GM19351 (cell line): ENCODE measurements at regions not wholly inside any gene's neighbourhood (a gene's known extent, or its start where the extent isn't known, plus 50 kb on each side); places are given as distances from the start of the nearest gene placed in this dataset.

ENCODE experiments used
- ATAC-seq: cut with Tn5 transposase; IDR thresholded peaks from one replicate; pipeline ENCODE4 v1.9.1; 2021; ENCODE audit warnings: mild to moderate bottlenecking, moderate library complexity; ENCODE audit not compliant: unreplicated experiment

- no peak for ATAC-seq
Observed at GRCh38 chr2:34660741-34661140, 1061.6 kb upstream of the FAM98A start.

DNA sequence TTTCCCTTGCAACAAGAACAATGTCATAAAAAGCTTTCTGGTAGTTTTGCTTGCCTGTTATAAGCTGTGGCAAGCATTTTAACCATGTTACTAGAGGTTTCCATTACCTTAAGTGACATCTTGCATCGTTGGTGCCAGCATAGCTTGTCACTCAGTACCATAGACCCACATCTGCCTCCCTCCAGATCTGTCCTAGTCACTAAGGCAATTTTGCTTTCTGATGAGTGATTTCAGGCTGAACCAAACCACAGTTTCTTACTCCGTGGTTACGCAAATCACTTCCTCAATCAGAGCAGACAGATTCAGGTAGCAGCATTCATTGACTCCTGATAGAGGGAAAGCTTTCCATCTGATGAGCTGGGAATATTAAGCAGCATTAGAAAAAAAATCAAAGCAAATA lies 1057.5 kb upstream of the FAM98A start:
- no peak for ATAC-seq

- ATAC-seq: no peak
Observed at GRCh38 chr2:34652636-34653035, 1053.5 kb upstream of the FAM98A start.

DNA sequence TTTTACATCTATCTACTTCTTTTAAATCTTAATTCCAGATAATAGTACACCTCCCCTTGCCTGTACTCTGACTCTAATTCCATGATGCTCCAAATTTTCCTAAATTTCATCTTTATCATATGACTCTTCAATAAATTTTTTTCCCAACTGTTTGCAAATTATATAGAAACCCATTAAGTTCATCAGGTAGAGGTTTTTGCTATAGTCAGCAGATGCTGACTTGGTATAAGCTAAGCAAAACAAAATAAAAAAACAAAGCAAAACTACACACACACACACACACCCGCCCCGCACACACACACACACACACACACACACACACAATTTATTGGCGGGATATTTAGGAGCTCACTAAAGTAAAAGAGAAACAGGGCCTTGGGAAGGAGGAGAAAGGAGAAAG lies 1047.8 kb upstream of the FAM98A start:
- no peak for ATAC-seq

DNA sequence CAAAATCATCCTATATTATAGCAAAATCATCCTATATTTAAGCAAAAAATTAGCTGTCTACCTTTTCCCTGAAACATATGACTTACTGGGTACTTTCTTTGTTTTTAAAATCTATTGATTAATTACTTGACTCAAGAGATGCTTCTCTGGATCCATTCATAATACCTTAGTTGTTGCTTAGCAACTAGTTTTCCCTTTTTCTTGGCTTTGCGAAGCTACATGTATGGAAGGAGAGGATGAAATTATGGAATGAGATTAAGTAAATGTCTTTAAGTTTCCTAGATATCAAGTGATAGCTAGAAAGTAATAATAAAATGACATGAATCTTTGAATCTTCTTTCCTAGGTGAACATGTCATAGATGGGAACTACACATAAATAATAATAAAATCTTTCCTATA lies 1033.2 kb upstream of the FAM98A start:
- no peak for ATAC-seq

GRCh38 chr2:34627003-34627402 lies 1027.9 kb upstream of the FAM98A start:
- no peak for ATAC-seq

DNA sequence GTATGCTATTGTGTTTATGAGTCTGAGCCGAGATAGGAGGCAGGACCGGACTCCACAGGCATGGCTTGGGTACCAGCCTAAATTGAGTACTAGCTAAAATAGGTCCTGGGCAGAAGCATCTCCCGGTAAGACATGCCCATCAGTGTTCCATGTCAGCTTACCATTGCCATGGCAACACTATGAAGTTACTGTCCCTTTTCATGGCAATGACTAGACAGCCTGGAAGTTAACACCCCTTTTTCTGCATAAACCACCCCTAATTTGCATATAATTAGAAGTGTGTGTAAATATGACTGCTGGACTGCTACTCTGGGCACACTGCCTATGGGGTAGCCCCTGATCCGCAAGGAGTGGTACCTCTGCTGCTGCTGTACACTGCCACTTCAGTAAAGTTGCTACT lies 1005.1 kb upstream of the FAM98A start:
- no peak for ATAC-seq

GRCh38 chr2:34602262-34602661 lies 1003.2 kb upstream of the FAM98A start:
- no peak for ATAC-seq

DNA sequence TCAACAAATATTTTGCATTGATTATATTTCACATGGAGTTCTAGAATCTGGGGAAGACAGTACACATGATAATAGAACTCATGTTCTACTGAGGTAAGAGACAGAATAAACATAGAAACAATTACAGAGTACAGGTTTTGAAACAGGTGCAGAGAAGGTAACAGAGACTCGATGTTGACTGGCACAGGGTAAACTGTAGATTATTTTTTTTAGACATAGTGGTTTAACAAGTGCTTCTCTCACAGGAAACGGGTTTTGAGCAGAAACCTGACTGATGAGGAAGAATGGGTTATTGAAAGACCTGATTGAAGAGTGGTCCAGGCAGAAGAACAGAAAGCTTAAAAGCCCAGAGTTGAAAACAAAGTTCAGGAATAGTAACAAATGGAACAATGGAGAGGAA lies 1002.5 kb upstream of the FAM98A start:
- ATAC-seq: no peak

DNA sequence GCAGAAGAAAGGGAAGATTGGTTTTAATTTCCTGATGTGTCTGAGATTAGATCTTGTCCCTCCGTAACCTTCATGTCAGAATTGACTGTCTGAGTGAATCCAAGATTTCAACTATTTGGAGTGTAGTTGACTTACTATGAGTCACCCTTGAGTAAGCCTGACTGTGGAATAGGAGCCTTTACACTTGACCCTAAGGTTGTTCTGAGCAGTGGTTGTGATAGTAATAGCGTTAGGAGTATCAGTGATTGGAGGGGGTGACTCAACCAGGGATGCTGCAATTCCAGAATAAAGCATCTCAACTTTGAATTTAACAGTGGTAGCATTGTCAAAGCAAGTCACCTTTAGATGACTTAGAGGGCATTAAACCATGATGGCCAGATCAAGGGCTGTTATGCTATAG lies 979.5 kb upstream of the FAM98A start:
- no peak for ATAC-seq

- no peak for ATAC-seq
Observed at GRCh38 chr2:34570266-34570872, 971.3 kb upstream of the FAM98A start.

DNA sequence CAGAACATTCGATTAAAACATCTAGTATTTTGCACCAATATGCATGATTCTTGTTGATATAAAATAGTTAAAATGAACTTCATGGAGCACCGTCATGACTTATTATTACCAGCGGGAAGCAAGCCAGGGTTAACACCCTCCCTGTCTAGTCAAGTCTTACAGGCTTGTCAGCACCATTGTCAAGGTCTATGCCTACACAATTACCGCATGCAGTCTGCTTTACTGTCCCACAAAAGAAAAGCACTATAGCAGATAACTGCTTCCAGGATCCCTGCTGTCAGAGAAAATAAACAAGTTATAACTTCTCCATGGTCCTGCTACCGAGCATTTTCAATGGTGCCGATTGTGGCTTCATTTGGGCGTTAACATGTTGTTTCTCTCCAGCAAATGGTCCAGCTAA lies 968.0 kb upstream of the FAM98A start:
- no peak for ATAC-seq

- no peak for ATAC-seq
Observed at GRCh38 chr2:34552337-34552736, 953.2 kb upstream of the FAM98A start.

GRCh38 chr2:34549710-34550345 lies 950.7 kb upstream of the FAM98A start:
- ATAC-seq: no peak

- ATAC-seq: no peak
Observed at GRCh38 chr2:34547900-34548299, 948.8 kb upstream of the FAM98A start.

GRCh38 chr2:34547340-34547739 lies 948.2 kb upstream of the FAM98A start:
- no peak for ATAC-seq

- ATAC-seq: no peak
Observed at GRCh38 chr2:34545486-34546136, 946.5 kb upstream of the FAM98A start.

- no peak for ATAC-seq
Observed at GRCh38 chr2:34534761-34535160, 935.7 kb upstream of the FAM98A start.

DNA sequence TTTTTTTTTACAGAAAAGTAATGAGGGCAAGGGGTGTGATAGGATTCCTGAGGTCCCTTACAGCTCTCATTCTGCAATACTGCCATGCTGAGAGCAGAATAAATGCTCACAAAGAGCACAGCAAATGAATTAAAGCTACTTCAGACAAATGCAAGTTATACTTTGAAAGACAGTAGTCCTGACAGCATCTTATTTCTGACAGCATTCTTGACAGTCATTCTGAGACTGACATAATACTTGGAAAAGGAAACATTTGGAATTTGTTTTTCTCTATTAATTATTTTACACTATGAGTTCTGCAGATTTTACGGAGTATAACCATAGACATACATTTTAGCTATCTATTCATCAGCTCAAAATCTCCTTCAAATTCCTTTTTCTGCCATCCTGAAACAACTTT lies 935.2 kb upstream of the FAM98A start:
- ATAC-seq: no peak

DNA sequence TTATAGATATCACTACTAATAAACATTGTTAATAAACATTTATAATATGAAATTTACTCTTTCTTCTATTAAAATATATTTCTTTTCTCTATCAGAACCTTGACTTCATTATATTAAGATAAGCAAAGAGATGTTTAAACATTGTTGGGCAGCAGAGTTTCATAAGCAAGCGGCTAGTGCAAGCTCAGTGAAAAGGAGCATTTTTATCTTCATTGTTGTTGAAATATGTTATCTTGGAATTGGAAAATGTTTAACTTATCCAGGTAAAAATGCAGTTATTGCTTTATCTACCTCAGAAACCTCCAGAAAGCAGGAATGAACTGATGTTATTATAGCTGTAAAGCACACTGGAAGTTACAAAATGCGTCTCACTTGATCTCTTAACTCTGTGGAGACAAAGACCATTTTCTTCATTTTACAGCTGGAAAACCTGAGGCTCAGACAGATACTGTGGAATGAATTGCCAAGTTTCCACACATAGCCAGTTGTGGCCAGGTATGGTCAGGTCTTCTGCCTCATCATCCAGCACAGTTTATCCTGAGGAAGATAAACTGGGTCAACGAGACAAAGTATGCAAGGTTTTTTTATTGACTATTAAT lies 934.6 kb upstream of the FAM98A start:
- no peak for ATAC-seq

DNA sequence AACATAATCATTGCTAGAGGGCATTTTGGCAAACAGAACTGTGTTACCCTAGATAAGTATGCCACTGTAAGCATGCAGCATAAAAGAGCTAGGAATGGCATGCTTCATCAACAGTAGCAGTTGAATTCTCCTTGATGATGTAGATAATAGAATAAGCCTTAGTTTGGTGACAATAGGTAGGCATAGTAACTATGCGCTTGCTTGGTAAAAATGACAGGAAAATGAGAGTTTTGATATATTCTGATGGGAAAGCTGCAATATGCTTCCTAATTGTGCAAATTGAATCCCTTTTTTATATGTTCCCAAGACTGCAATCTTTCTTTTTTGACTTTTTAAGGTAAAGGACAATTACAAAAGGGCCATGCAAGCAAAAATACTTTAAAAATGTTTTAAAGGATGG lies 930.9 kb upstream of the FAM98A start:
- ATAC-seq: no peak

- no peak for ATAC-seq
Observed at GRCh38 chr2:34523958-34524514, 924.9 kb upstream of the FAM98A start.
